H9 (cell line): ENCODE measurements at regions not wholly inside any gene's neighbourhood (a gene's known extent, or its start where the extent isn't known, plus 50 kb on each side); places are given as distances from the start of the nearest gene placed in this dataset.

Experiments used
- DNase-seq: peaks from one replicate; pipeline ENCODE4 v3.0.0-alpha.2; 2017
- H2AFZ ChIP-seq: one replicate; pipeline ENCODE4 v1.6.1; 2013; ENCODE audit warnings: mild to moderate bottlenecking, low read length, control low read depth, moderate library complexity
- H2AK5ac ChIP-seq: 2 replicates; pipeline ENCODE4 v1.6.1; 2013; ENCODE audit warnings: low read length, control low read depth, mixed read lengths; ENCODE audit not compliant: insufficient read length
- H2BK120ac ChIP-seq: one replicate; pipeline ENCODE4 v1.6.1; 2013; ENCODE audit warnings: low read depth, mild to moderate bottlenecking, low read length, control low read depth, inconsistent platforms; ENCODE audit not compliant: poor library complexity, severe bottlenecking
- H2BK12ac ChIP-seq: 2 replicates; pipeline ENCODE4 v1.6.1; 2013; ENCODE audit warnings: low read length, control low read depth, mixed read lengths, low read depth; ENCODE audit not compliant: insufficient read length
- H2BK15ac ChIP-seq: 2 replicates; pipeline ENCODE4 v1.6.1; 2013; ENCODE audit warnings: low read depth, low read length, control low read depth
- H2BK20ac ChIP-seq: one replicate; pipeline ENCODE4 v1.6.1; 2013; ENCODE audit warnings: low read depth, mild to moderate bottlenecking, low read length, control low read depth, inconsistent platforms; ENCODE audit not compliant: poor library complexity, severe bottlenecking
- H2BK5ac ChIP-seq: 2 replicates; pipeline ENCODE4 v1.6.1; 2013; ENCODE audit warnings: low read length, control low read depth, mixed read lengths; ENCODE audit not compliant: insufficient read length
- H3K14ac ChIP-seq: 2 replicates; pipeline ENCODE4 v1.6.1; 2013; ENCODE audit warnings: low read length, control low read depth; ENCODE audit not compliant: insufficient read depth
- H3K18ac ChIP-seq: 2 replicates; pipeline ENCODE4 v1.6.1; 2013; ENCODE audit warnings: low read depth, mild to moderate bottlenecking, mixed read lengths, low read length, control low read depth; ENCODE audit not compliant: insufficient read length
- H3K23ac ChIP-seq: 2 replicates; pipeline ENCODE4 v1.6.1; 2013; ENCODE audit warnings: low read length, control low read depth, mixed read lengths, low read depth; ENCODE audit not compliant: insufficient read length
- H3K23me2 ChIP-seq: 2 replicates; pipeline ENCODE4 v1.6.1; 2013; ENCODE audit warnings: low read depth, mild to moderate bottlenecking, mixed read lengths, low read length, control low read depth; ENCODE audit not compliant: insufficient read length, poor library complexity, severe bottlenecking
- H3K27ac ChIP-seq: 2 replicates; pipeline ENCODE4 v1.5.1; 2013; ENCODE audit warnings: low read length, control low read depth, mixed read lengths, low read depth; ENCODE audit not compliant: insufficient read length
- H3K27me3 ChIP-seq: 2 replicates; pipeline ENCODE4 v1.6.1; 2013; ENCODE audit warnings: low read length, control low read depth, inconsistent platforms; ENCODE audit not compliant: insufficient read depth
- H3K4ac ChIP-seq: 2 replicates; pipeline ENCODE4 v1.6.1; 2013; ENCODE audit warnings: low read depth, mild to moderate bottlenecking, control low read depth, inconsistent platforms, low read length, moderate library complexity
- H3K4me1 ChIP-seq: 2 replicates; pipeline ENCODE4 v1.6.1; 2013; ENCODE audit warnings: low read length, control low read depth, inconsistent platforms; ENCODE audit not compliant: insufficient read depth
- H3K4me2 ChIP-seq: 2 replicates; pipeline ENCODE4 v1.6.1; 2013; ENCODE audit warnings: low read length, control low read depth, mixed read lengths; ENCODE audit not compliant: insufficient read length, insufficient read depth
- H3K56ac ChIP-seq: 2 replicates; pipeline ENCODE4 v1.6.1; 2013; ENCODE audit warnings: low read depth, mild to moderate bottlenecking, mixed read lengths, low read length, control low read depth; ENCODE audit not compliant: insufficient read length
- H3K79me1 ChIP-seq: 2 replicates; pipeline ENCODE4 v1.6.1; 2013; ENCODE audit warnings: low read depth, mild to moderate bottlenecking, moderate library complexity, low read length, control low read depth, inconsistent platforms; ENCODE audit not compliant: insufficient read depth, poor library complexity, severe bottlenecking
- H3K79me2 ChIP-seq: 2 replicates; pipeline ENCODE4 v1.6.1; 2013; ENCODE audit warnings: low read length, control low read depth, inconsistent platforms; ENCODE audit not compliant: insufficient read depth
- H3K9ac ChIP-seq: 2 replicates; pipeline ENCODE4 v1.6.1; 2013; ENCODE audit warnings: low read length, control low read depth, mixed read lengths; ENCODE audit not compliant: insufficient read length; ENCODE audit errors: extremely low read depth
- H3K9me3 ChIP-seq: one replicate; pipeline ENCODE4 v1.6.1; 2013; ENCODE audit warnings: low read depth, low read length, inconsistent platforms; ENCODE audit not compliant: control insufficient read depth
- H3T11ph ChIP-seq: one replicate; pipeline ENCODE4 v1.6.1; 2013; ENCODE audit warnings: mild to moderate bottlenecking, low read length, control low read depth, inconsistent platforms
- H4K20me1 ChIP-seq: one replicate; pipeline ENCODE4 v1.6.1; 2013; ENCODE audit not compliant: control insufficient read depth, insufficient read length, insufficient read depth
- H4K5ac ChIP-seq: 2 replicates; pipeline ENCODE4 v1.6.1; 2013; ENCODE audit warnings: low read depth, mild to moderate bottlenecking, mixed read lengths, low read length, control low read depth; ENCODE audit not compliant: insufficient read length
- H4K8ac ChIP-seq: replicated peaks from 2 replicates; pipeline ENCODE4 v1.6.1; 2013; ENCODE audit warnings: low read length, control low read depth, mixed read lengths, low read depth; ENCODE audit not compliant: insufficient read length
- H4K91ac ChIP-seq: 2 replicates; pipeline ENCODE4 v1.6.1; 2013; ENCODE audit warnings: low read depth, mild to moderate bottlenecking, moderate library complexity, mixed read lengths, low read length, control low read depth; ENCODE audit not compliant: insufficient read length
- H3K27ac Mint-ChIP-seq, 3 experiments: 2 replicates in 2 of 3; 3 replicates in 1 of 3; pipeline ENCODE4 v1.8.0; 2020 to 2021; ENCODE audit warnings: mixed read lengths in 3 of 3, mild to moderate bottlenecking in 1 of 3, moderate library complexity in 1 of 3
- H3K27me3 Mint-ChIP-seq: 2 replicates; pipeline ENCODE4 v1.8.0; 2021; ENCODE audit warnings: low read depth, mild to moderate bottlenecking, moderate library complexity, mixed read lengths
- H3K36me3 Mint-ChIP-seq, 3 experiments: 2 replicates in 2 of 3; 3 replicates in 1 of 3; pipeline ENCODE4 v1.8.0; 2020 to 2021; ENCODE audit warnings: low read depth in 3 of 3, mixed read lengths in 3 of 3; ENCODE audit not compliant: insufficient read depth in 1 of 3
- H3K4me1 Mint-ChIP-seq, 2 experiments: 2 replicates each; pipeline ENCODE4 v1.8.0; 2020; ENCODE audit warnings: mixed read lengths in 2 of 2
- H3K4me3 Mint-ChIP-seq, 2 experiments: 2 replicates in 1 of 2; 3 replicates in 1 of 2; pipeline ENCODE4 v1.8.0; 2020 to 2021; ENCODE audit warnings: mild to moderate bottlenecking in 2 of 2, mixed read lengths in 2 of 2, moderate library complexity in 1 of 2
- H3K9me3 Mint-ChIP-seq, 2 experiments: 2 replicates in 1 of 2; 3 replicates in 1 of 2; pipeline ENCODE4 v1.8.0; 2020; ENCODE audit warnings: mild to moderate bottlenecking in 2 of 2, mixed read lengths in 2 of 2, moderate library complexity in 1 of 2
- WGBS: extraction: QIAGEN DNeasy Blood & Tissue Kit; methylation state at CpG from one replicate; pipeline ENCODE4 v1.1.7; 2013; ENCODE audit warnings: missing lambda C conversion rate, low lambda C conversion rate, mixed read lengths; ENCODE audit not compliant: insufficient read length; ENCODE audit errors: extremely low coverage; 5-methylcytosine and 5-hydroxymethylcytosine counted together
- TF ChIP-seq, protein P1 (sequence below): fragments of 200-600 bp; sonication (generic); conservative IDR thresholded peaks from 3 replicates; pipeline ENCODE4 v1.8.0; 2021; ENCODE audit warnings: antibody characterized with exemption, mild to moderate bottlenecking

DNA sequence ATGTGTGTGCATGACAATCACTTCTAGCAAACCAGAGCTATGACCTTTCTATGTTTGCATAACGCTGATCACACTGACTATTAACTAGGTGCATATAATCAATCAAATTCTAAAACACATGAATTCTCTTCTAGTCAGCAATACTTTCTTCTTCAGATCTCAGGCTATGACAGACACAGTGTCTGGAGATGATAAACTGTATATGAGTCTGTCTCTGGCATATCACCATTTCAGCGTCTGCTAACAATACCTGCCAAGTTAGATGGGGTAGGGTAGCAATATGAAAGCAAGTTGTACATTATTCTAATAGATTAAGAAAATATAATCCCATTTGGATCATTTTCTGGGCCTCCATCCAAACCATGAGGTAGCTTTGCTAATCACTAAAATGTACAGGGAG lies 354.2 kb upstream of the EPHA4 start:
- H3K79me1 ChIP-seq, result no peaks in the 10 kb centered on the region
- H4K8ac ChIP-seq, result no peak overlapping the region
- H2BK5ac ChIP-seq, result no peak overlapping the region
- H3K27ac Mint-ChIP-seq, result no peak overlapping the region
- no peaks in the 10 kb centered on the region for H3K4me1 ChIP-seq
- H3K79me2 ChIP-seq, result no peaks in the 10 kb centered on the region
- no peak overlapping the region for H3K4me2 ChIP-seq
- no peak overlapping the region for H3K14ac ChIP-seq
- no peak overlapping the region for H3K18ac ChIP-seq
- H4K20me1 ChIP-seq, result no peaks in the 10 kb centered on the region
- H2BK15ac ChIP-seq, result no peak overlapping the region
- no peak overlapping the region for H3K56ac ChIP-seq
- H3K23me2 ChIP-seq, result no peaks in the 10 kb centered on the region
- peaks cover 2 to 4% of the 10 kb centered on the region in 2 experiments; a peak in 2 of 4 replicates for H3K4me1 Mint-ChIP-seq
- H4K91ac ChIP-seq, result no peak overlapping the region
- WGBS, result no CpG with 5 or more reads among the region's 2 CpGs
- no peaks in the 10 kb centered on the region for H3K9me3 ChIP-seq
- H2AFZ ChIP-seq, result no peak overlapping the region
- no peak overlapping the region for H3K4ac ChIP-seq
- no peak for DNase-seq
- TF ChIP-seq, protein P1, sequence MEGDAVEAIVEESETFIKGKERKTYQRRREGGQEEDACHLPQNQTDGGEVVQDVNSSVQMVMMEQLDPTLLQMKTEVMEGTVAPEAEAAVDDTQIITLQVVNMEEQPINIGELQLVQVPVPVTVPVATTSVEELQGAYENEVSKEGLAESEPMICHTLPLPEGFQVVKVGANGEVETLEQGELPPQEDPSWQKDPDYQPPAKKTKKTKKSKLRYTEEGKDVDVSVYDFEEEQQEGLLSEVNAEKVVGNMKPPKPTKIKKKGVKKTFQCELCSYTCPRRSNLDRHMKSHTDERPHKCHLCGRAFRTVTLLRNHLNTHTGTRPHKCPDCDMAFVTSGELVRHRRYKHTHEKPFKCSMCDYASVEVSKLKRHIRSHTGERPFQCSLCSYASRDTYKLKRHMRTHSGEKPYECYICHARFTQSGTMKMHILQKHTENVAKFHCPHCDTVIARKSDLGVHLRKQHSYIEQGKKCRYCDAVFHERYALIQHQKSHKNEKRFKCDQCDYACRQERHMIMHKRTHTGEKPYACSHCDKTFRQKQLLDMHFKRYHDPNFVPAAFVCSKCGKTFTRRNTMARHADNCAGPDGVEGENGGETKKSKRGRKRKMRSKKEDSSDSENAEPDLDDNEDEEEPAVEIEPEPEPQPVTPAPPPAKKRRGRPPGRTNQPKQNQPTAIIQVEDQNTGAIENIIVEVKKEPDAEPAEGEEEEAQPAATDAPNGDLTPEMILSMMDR, result no peak
- H2BK20ac ChIP-seq, result no peak overlapping the region
- H3K36me3 Mint-ChIP-seq, result no peaks in the 10 kb centered on the region
- no peaks in the 10 kb centered on the region for H3K27me3 Mint-ChIP-seq
- H4K5ac ChIP-seq, result no peak overlapping the region
- no peak overlapping the region for H3T11ph ChIP-seq
- H3K4me3 Mint-ChIP-seq, result no peak overlapping the region
- no peak overlapping the region for H3K23ac ChIP-seq
- H2BK120ac ChIP-seq, result no peak overlapping the region
- H3K27me3 ChIP-seq, result no peaks in the 10 kb centered on the region
- H3K27ac ChIP-seq, result no peak overlapping the region
- no peak overlapping the region for H2BK12ac ChIP-seq
- H3K9me3 Mint-ChIP-seq, result no peaks in the 10 kb centered on the region
- no peak overlapping the region for H2AK5ac ChIP-seq
- no peak overlapping the region for H3K9ac ChIP-seq
